CD1c-positive myeloid dendritic cell (primary cell): ENCODE measurements at regions not wholly inside any gene's neighbourhood (a gene's known extent, or its start where the extent isn't known, plus 50 kb on each side); places are given as distances from the start of the nearest gene placed in this dataset.
"Not testable (repeated sequence)": the region's sequence is repeated elsewhere in the genome, so short reads cannot be mapped to it uniquely, and the experiment has no call there.

ENCODE experiments used
- DNase-seq: peaks from one replicate; pipeline ENCODE4 v3.0.0-alpha.2; 2016; ENCODE audit errors: extremely low spot score

GRCh38 chr19:28168557-28168956, 1044.4 kb downstream of the UQCRFS1 start:
- no peak for DNase-seq

- no peak for DNase-seq
Measured at GRCh38 chr19:28166025-28166424, 1046.9 kb downstream of the UQCRFS1 start.

DNA sequence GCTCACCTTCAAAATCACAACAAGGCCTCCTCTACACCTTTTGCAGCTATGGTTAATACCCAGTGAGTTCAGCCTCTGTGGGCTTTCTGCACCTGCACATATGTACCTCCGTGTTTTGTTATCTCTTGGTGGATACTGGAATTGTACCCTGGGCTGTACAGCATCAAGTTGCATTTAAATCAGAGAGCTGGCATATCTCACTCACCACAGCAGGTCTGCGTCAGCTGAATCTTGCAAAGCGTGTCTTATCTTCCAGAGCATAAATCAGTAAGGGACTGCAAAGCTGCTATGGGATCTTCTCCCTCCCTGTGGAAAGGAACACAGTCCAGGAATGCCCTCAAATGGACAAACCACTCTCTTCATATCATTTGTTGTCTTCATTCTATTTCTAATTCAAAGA, 1048.7 kb downstream of the UQCRFS1 start:
- no peak for DNase-seq

DNA sequence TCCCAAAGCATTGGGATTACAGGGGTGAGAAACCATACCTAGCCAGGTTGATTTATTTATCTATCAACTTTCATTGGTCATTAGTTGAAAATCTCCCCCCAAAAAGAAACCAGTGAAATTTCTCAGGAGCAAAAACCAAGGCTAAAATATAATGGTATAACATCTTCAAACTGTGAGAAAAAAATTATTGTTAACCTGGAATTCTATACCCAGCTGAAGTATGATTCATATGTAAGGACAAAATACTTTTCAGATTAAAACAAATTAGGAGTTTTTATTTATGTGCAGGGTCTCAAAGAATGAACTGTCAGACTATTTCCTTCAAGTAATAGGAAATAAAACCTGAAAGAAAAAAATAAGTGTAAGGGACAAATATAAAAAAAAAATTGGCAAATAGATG, 1053.9 kb downstream of the UQCRFS1 start:
- DNase-seq: no peak

DNA sequence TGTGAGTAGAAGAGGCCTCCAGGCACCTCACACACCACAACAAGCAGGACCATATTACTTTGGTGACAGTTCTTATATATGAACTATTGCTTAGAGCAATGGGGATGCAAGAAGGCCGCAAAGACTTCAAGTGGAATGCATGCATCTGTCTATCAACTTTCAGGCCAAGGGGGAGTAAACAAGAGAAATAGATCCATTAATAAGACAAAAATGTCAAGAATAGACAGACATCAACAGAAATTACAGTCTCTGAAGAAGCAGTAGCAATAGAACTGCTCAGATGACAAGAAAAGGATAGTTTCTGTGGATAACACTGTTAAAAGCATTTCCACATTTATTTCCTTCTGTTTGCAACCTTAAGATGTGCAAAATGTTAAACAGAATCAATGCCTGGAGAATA, 1057.7 kb downstream of the UQCRFS1 start:
- DNase-seq: no peak

DNA sequence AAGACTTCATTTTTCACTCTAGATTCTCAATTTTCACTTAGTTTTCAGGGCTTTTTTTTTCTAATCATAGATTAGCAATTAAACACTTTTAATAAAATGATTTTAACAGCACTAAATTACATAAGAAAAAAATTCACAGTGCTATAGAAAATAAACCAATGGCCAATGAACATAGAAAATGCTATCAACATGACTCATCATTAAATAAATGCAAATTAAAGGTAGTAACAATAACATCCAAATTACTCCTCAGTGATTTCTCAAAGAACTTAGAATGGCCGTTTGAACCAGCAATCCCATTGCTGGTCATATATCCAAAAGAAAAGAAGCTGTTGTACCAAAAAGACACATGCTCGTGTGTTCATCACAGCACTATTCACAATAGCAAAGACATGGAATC, 1058.9 kb downstream of the UQCRFS1 start:
- no peak for DNase-seq

DNA sequence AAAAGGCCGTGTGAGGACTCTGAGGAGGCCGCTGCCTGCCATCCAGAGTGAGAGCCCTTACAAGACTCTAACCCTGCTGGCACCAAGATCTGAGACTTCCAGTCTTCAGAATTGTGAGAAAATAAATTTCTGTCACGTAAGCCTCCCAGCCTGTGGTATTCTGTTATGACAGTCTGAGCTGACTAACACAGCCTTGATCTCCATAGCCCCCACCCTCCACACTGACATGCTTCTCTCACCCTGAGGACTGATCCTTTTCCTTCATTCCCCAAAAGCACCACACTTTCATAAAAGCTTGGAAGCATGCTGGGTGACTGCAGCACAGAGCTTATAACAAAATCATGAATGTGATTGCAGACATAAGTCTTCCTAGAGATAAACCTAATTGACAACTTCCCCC, 1059.8 kb downstream of the UQCRFS1 start:
- no peak for DNase-seq

GRCh38 chr19:28152195-28152594, 1060.8 kb downstream of the UQCRFS1 start:
- no peak for DNase-seq

DNA sequence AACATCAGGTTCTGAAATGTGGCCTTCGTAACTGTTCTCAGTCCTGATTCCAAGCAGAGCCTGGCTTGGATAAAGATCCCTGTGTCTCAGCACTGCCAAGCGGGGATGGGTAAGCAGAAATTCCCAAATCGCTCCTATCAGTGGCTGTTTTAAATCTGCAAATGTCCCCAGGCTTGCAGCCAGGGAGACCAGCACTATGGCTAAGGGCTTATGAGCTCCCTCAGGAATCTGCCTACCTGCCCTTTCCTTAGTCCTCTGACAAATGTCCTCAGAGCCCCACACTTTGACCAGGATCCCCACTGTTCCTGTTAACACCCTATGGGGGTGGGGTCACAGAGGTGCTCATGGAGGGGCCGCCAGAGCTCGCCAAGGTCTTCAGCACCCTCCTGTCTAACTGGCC, 1062.8 kb downstream of the UQCRFS1 start:
- no peak for DNase-seq

- no peak for DNase-seq
Measured at GRCh38 chr19:28148554-28148953, 1064.4 kb downstream of the UQCRFS1 start.

- DNase-seq: no peak
Measured at GRCh38 chr19:28142258-28142657, 1070.7 kb downstream of the UQCRFS1 start.

DNA sequence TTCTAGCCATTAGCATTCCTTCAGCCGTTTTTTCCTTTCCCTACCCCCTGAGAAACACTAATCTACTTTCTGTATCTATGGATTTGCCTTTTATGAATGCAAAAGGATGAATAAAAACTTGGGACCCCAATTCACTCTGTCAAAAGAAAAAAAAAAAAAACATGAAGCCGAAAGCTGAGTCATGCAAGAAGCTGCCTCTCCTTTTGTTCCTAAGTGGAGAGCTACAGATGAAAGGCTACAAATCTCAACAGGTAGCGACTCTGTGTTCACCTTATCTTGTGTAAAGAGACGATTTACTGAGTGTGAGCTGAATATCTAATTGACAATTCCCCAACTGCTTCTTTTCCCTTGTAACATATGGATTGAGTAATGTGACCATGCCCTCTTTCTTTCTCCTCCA, 1072.8 kb downstream of the UQCRFS1 start:
- no peak for DNase-seq

DNA sequence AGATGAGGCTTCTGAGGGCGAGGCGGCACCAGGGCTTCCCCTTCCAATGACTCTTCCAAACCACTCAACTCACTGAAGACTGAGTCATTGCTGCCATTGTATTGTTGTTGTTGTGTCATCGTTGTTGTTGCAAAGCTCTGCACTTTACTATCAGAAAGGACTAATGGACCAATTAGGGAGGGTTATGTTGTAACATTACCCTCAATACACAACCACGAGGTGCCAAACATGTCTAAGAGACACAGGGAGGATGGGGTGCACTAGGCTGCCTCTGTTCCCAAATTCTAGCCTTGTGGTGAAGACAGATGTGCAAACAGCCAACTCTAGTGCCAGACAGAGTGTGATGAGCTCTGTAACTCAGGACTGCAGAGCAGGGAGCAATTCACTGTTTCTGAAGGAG, 1075.2 kb downstream of the UQCRFS1 start:
- DNase-seq: no peak

- DNase-seq: no peak
Measured at GRCh38 chr19:28136796-28137195, 1076.2 kb downstream of the UQCRFS1 start.

DNA sequence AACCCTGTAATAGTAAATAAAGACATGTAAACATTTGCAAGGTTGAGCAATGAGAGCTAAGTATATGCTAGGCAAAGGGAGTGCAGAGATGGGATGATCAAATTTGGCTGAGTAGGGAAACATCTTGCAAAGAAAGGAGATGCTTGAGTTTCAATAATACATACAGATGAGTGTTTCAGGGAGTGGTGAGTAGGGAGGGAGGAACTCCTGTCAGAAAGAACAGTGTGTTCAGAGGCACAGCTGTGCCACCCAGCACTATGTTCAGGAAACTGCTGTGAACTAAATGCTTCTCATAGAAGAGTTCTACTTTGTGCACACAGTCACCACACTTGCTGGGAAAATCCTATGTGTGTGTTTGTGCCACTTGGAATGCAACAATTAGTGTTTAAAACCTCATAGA, 1077.1 kb downstream of the UQCRFS1 start:
- no peak for DNase-seq

GRCh38 chr19:28134311-28134710, 1078.6 kb downstream of the UQCRFS1 start:
- no peak for DNase-seq

- DNase-seq: not testable (repeated sequence)
Measured at GRCh38 chr19:28130881-28131280, 1082.1 kb downstream of the UQCRFS1 start.

- DNase-seq: no peak
Measured at GRCh38 chr19:28130066-28130511, 1082.9 kb downstream of the UQCRFS1 start.

- no peak for DNase-seq
Measured at GRCh38 chr19:28128341-28128740, 1084.6 kb downstream of the UQCRFS1 start.

DNA sequence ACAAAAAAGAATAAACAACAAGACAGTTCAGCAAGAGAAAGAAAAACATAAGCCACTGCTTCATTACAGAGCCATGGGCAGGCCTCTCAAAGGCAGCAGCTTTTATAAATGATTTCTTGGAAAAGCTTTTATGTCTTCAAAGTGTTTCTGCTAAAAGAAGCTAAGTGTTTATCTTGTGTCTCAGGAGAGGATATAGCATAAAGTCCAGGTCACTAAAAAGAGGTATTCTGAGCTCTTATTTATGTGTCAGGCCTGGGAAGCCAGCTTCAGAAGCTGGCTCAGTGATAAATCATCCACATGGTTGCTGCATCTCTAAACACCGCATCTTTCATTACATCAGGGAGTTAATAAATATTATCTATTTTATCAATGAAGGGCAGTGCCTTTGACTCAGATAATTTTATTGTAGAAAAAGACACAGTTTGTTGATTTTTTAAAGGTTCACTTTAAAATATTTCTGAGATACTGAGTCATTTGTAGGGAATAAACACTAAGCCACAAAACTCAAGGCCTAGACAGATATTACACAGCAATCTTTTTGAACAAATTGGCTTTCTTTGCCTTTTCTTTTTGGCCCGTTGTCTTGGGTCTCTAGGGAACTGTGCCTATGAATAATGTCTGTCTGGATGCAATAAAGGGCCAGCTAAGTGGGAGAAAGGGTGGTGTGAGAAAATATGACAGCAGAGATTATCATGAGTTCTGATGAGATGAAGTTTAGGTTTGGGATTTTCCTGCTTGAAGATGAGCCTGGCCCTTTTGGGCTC, 1086.6 kb downstream of the UQCRFS1 start:
- DNase-seq: no peak

DNA sequence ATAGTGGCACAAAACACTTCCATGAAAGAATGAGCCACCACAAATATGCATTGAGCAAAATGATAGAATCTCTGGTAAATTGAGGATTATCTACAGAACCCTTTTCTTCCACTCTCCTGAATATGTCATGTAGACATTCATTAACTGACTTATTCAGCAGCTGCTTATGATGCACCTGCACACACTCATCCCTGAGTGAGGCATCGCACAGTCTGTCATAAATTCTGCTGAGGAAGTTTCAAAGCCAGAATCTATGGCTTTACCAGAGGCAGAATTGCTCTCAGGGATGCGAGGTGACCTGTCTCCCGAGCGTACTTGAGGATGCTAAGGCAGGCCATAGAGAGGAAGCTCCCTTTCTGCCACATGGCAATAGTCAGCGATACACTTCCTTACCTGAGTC, 1090.2 kb downstream of the UQCRFS1 start:
- no peak for DNase-seq

- no peak for DNase-seq
Measured at GRCh38 chr19:28118235-28118634, 1094.7 kb downstream of the UQCRFS1 start.

DNA sequence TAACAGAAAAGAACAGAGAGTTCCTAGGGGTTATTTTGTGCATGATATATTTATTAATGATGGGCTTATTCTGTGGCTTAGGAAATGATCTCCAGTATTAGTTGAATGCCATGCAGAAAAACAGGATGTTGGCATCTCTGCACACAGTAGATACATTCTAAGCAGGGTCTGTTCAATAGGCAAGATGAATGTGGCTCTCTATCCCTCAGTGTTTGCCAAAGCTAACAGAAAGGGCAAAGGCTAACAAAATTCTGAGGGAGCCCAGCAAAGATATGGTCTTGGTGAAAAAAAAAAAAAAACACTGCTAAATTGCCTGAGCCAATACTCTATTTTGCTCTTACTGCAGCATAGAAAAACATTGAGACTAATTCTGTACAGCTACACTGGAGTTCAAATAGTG, 1095.8 kb downstream of the UQCRFS1 start:
- no peak for DNase-seq

- DNase-seq: not testable (repeated sequence)
Measured at GRCh38 chr19:28116379-28116778, 1096.6 kb downstream of the UQCRFS1 start.
